HPDE6-E6E7 (cell line): ENCODE measurements at regions not wholly inside any gene's neighbourhood (a gene's known extent, or its start where the extent isn't known, plus 50 kb on each side); places are given as distances from the start of the nearest gene placed in this dataset.

Experiments used
- DNase-seq: peaks from one replicate; pipeline ENCODE4 v3.0.0; 2011; ENCODE audit warnings: missing footprints; ENCODE audit errors: extremely low spot score

DNA sequence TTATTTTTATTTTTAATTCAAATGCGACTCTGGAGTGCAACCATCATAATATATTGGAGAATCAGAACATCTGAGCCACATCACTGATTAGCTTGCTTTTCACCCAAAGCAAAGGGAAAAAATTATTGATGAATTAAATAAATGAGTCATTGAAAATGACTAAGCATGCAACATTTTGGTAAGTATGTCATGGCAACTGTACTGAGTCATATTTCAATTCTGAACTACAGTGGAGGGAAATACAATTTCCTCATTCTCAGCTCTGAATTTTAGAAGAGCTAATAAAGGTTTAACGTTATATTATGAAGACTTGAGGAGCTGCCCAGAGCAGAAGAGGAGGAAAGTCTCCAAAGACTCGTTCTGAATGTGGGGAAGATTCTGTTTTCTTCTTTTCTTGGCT, 89.6 kb upstream of the CCDC68 start:
- peak; percentile 41 for DNase-seq

GRCh38 chr18:55047546-55047945, 88.3 kb upstream of the CCDC68 start:
- DNase-seq = no peak

- no peak for DNase-seq
Observed at GRCh38 chr18:55041366-55041765, 82.1 kb upstream of the CCDC68 start.

- no peak for DNase-seq
Observed at GRCh38 chr18:55038162-55038561, 78.9 kb upstream of the CCDC68 start.

- DNase-seq = no peak
Observed at GRCh38 chr18:55034742-55035141, 75.5 kb upstream of the CCDC68 start.

- DNase-seq = no peak
Observed at GRCh38 chr18:55031979-55032378, 72.7 kb upstream of the CCDC68 start.

DNA sequence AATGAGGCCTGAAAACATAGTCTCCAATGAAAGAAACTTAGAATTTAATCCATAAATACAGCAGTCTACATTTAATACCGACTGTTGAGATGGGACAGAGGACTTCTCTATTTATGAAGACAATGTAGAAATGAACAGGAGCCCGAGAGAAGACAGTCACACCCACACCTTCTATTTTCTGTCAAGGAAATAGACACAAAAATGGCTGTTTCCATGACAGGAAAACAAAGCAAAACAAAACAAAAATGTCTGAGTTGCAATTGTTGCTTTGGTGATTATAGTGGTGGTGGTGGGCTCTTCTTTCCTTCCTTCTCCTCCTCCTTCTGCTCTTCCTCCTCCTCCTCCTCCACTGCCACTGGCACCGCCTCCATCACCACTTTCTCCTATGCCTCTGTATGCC, 72.3 kb upstream of the CCDC68 start:
- no peak for DNase-seq

- no peak for DNase-seq
Observed at GRCh38 chr18:55031164-55031563, 71.9 kb upstream of the CCDC68 start.

- no peak for DNase-seq
Observed at GRCh38 chr18:55024564-55024963, 65.3 kb upstream of the CCDC68 start.

- peak; percentile 23 for DNase-seq
Observed at GRCh38 chr18:55018602-55019001, 59.3 kb upstream of the CCDC68 start.

DNA sequence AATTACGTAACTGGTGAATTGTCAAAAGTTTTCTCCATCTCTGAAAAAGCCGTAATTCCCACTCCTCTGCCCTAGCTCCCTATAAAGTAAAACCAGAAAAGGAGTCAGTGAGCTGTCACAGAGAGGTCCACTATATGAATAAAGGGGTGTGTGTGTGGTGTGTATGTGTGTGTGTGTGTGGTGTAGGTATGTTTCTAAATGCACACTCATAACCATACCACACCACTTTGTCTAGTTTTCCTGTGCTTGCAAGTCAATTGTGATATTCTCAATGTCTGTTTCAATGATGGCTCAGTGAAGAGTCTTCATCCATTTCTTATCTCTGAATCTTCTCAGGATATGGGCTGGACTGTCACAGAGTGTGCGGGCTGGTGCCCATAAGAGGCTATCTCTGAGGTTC, 54.8 kb upstream of the CCDC68 start:
- no peak for DNase-seq

GRCh38 chr18:55013685-55014084, 54.4 kb upstream of the CCDC68 start:
- no peak for DNase-seq

DNA sequence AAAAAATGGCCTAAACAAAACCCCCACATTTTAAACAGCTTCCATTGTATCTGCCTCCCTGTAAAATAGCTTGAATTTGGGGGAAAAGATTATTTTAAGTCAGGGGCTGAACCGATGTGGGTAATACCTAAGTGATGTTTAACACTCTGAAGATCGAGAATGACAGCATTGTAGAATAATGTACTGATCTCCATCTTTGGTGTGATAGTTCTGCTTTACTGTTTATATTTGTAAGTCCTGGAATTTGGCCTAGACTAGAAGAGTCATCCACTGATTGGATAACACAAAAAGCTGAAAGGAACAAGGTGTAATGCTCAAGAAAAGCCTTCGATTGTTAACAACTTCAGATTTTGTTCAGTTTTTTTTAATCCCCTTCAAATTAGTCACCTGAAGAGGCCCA, 53.8 kb upstream of the CCDC68 start:
- DNase-seq = no peak

DNA sequence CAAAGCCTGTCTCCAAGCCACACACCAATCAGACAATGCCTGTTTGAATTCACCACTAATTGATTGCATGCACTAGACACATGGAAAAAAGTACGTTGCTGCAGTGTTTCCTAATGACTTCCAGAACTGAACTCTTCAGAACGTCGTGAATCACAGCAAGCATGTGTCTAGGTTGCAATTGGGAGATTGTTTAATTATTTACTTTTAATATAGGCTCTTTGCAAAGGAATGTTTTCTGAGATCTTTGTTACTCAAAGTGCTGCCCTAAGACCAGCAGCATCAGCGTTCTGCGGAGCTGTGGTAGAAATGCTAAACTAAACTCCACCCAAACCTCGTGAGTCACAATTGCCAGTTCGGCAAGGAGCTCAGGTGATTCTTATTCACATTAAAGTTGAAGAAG, 52.7 kb upstream of the CCDC68 start:
- DNase-seq = no peak
